ENCODE measurements at regions not wholly inside any gene's neighbourhood (a gene's known extent, or its start where the extent isn't known, plus 50 kb on each side); places are given as distances from the start of the nearest gene placed in this dataset.

DNA sequence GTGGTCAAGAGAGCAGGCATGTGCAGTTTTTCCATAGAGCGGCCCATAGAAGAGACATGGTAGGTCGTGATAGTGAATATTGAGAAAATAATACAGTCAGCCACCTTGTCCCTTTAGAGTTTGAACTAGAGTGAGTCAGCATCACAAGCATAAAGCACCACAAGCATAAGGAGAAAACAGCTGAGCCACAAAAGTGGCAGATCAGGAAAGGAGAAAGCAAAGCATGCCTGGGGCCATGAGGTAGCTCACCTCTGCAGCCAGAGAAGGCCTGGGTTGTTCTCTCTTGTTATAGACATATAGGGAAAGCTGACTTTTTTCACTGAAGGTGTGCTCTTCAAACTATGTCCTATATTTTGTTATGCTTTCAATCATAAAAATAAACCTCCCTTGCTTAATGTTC lies 879.0 kb downstream of the DSC3 start:
- TF ChIP-seq, protein P1, sequence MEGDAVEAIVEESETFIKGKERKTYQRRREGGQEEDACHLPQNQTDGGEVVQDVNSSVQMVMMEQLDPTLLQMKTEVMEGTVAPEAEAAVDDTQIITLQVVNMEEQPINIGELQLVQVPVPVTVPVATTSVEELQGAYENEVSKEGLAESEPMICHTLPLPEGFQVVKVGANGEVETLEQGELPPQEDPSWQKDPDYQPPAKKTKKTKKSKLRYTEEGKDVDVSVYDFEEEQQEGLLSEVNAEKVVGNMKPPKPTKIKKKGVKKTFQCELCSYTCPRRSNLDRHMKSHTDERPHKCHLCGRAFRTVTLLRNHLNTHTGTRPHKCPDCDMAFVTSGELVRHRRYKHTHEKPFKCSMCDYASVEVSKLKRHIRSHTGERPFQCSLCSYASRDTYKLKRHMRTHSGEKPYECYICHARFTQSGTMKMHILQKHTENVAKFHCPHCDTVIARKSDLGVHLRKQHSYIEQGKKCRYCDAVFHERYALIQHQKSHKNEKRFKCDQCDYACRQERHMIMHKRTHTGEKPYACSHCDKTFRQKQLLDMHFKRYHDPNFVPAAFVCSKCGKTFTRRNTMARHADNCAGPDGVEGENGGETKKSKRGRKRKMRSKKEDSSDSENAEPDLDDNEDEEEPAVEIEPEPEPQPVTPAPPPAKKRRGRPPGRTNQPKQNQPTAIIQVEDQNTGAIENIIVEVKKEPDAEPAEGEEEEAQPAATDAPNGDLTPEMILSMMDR (IDR thresholded peaks at IDR 0.05), result no peak
- no peak for TF ChIP-seq POLR2A (IDR thresholded peaks at IDR 0.05)

All from uterus (tissue), 2 donors.